Stimulated activated naive B cell treated with anti-CD40 and anti-IgM and Interleukin-4, amounts not matched to agents 10 μg/mL and 1 μg/mL and 100 μg/mL, for 72 hours (primary cell): ENCODE measurements at regions not wholly inside any gene's neighbourhood (a gene's known extent, or its start where the extent isn't known, plus 50 kb on each side); places are given as distances from the start of the nearest gene placed in this dataset.

Experiments
- ATAC-seq, 2 donors: fragments of 150-1000 bp; cut with Tn5 transposase; replicated peaks; 2 replicates each; pipeline ENCODE4 v1.10.0; 2021; ENCODE audit warnings: moderate library complexity in 1 of 2
- DNase-seq: peaks from one replicate; pipeline ENCODE4 v3.0.0; 2021
- H3K27ac Mint-ChIP-seq: one replicate; pipeline ENCODE4 v1.8.0; 2022; ENCODE audit warnings: mild to moderate bottlenecking, mixed read lengths
- H3K27me3 Mint-ChIP-seq, 2 donors: one replicate each; pipeline ENCODE4 v1.8.0; 2022; ENCODE audit warnings: mixed read lengths in 2 of 2
- H3K36me3 Mint-ChIP-seq, 2 donors: one replicate each; pipeline ENCODE4 v1.8.0; 2022; ENCODE audit warnings: mixed read lengths in 2 of 2, mild to moderate bottlenecking in 1 of 2
- H3K4me1 Mint-ChIP-seq, 2 donors: one replicate each; pipeline ENCODE4 v1.8.0; 2022; ENCODE audit warnings: mixed read lengths in 2 of 2, mild to moderate bottlenecking in 1 of 2
- H3K4me3 Mint-ChIP-seq, 2 donors: one replicate each; pipeline ENCODE4 v1.8.0; 2022; ENCODE audit warnings: mild to moderate bottlenecking in 2 of 2, mixed read lengths in 2 of 2, moderate library complexity in 1 of 2
- H3K9me3 Mint-ChIP-seq, 2 donors: one replicate each; pipeline ENCODE4 v1.8.0; 2022; ENCODE audit warnings: mixed read lengths in 2 of 2, mild to moderate bottlenecking in 1 of 2

DNA sequence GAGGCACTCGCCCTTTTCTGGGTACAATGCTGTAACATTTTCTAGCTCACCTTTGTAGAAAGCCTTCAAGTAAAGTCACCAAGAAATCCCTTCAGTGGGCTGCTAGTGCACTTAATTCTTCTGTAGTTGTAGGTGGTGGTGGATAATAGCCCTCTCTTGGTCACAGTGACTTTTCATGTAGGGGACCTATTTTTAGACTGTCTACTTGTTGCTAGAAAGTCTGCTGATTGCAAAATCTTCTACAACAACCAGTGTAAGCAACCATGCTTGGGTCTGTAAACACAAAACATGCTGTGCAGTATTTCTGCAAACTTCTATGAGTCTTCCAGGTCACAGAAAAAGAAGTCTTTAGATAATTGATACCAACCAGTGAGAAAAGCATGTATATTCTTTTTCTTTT is 55.6 kb downstream of the PBDC1 start:
- Mint-ChIP-seq H3K36me3 (peaks cover 3% of the 10 kb centered on the region in 2 donors), H3K27me3 (peaks cover 0 to 11% of the 10 kb centered on the region in 2 donors), H3K4me1 (no peaks in the 10 kb centered on the region), H3K27ac (no peak overlapping the region), H3K9me3 (peaks cover 4% of the 10 kb centered on the region in 2 donors), H3K4me3 (no peak overlapping the region)
- DNase-seq (no peak), ATAC-seq (no peak)

GRCh38 chrX:76248901-76249300 is 76.0 kb downstream of the PBDC1 start:
- DNase-seq (no peak), ATAC-seq (no peak)
- H3K27ac Mint-ChIP-seq, result no peak overlapping the region
- peaks cover 0 to 6% of the 10 kb centered on the region in 2 donors for H3K4me1 Mint-ChIP-seq
- peaks cover 0 to 14% of the 10 kb centered on the region in 2 donors for H3K27me3 Mint-ChIP-seq
- H3K4me3 Mint-ChIP-seq, result no peak overlapping the region
- no peaks in the 10 kb centered on the region for H3K36me3 Mint-ChIP-seq
- H3K9me3 Mint-ChIP-seq, result no peaks in the 10 kb centered on the region

GRCh38 chrX:76253432-76253831 is 80.6 kb downstream of the PBDC1 start:
- DNase-seq, result peak; percentile 18
- H3K4me3 Mint-ChIP-seq, result no peak overlapping the region
- ATAC-seq, result peak; percentile 86 to 90
- no peaks in the 10 kb centered on the region for H3K36me3 Mint-ChIP-seq
- H3K27me3 Mint-ChIP-seq, result peaks cover 0 to 13% of the 10 kb centered on the region in 2 donors
- H3K9me3 Mint-ChIP-seq, result no peaks in the 10 kb centered on the region
- no peak overlapping the region for H3K27ac Mint-ChIP-seq
- H3K4me1 Mint-ChIP-seq, result no peaks in the 10 kb centered on the region

DNA sequence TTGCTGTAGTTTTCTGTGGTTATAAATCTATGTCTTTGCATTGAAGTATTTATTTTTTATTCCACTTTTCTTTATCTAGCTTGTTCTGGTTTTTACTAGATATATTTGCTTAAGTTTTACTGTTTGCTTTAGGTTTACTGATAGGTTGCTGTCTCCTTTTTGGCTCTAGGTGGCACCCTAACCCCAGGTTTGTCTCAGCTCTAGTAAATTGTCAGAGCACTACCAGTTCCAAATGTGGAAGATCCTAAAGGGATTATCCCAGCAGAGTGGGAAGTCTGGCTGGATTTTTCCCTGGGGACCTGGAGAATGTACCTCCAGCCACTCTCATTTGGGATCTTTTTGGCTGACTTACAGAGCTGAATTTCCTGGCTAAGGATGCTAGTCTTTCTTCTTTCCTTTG is 106.1 kb downstream of the PBDC1 start:
- H3K9me3 Mint-ChIP-seq, result no peaks in the 10 kb centered on the region
- H3K4me1 Mint-ChIP-seq, result no peaks in the 10 kb centered on the region
- DNase-seq (peak; percentile 9), ATAC-seq (peak in 1 of 2 donors; percentile 48)
- H3K27ac Mint-ChIP-seq, result no peak overlapping the region
- H3K36me3 Mint-ChIP-seq, result no peaks in the 10 kb centered on the region
- H3K27me3 Mint-ChIP-seq, result peaks cover 0 to 3% of the 10 kb centered on the region in 2 donors
- no peak overlapping the region for H3K4me3 Mint-ChIP-seq
